IMR-90 (cell line): ENCODE measurements at regions not wholly inside any gene's neighbourhood (a gene's known extent, or its start where the extent isn't known, plus 50 kb on each side); places are given as distances from the start of the nearest gene placed in this dataset.

ENCODE experiments used
- ATAC-seq: fragments of 200-7000 bp; cut with Tn5 transposase; 2 replicates; pipeline ENCODE4 v1.9.1; 2020; ENCODE audit warnings: low read depth, mild to moderate bottlenecking, moderate library complexity
- BruUV-seq: library from RNA; stranded (reverse); fragments of 400-500 nt; replicated peaks from 2 replicates; lab custom pipeline; 2021; lab: Mats Ljungman, UMichigan
- CTCF ChIA-PET: fragments of 300-600 bp; formaldehyde crosslinking; extraction: SDS; loops from one replicate; lab custom pipeline; 2021; ENCODE audit warnings: antibody characterized with exemption; lab: Yijun Ruan, JAX
- POLR2A ChIA-PET: fragments of 300-600 bp; sonication (Branson Sonifier 250); formaldehyde crosslinking; loops from one replicate; lab custom pipeline; 2022; ENCODE audit warnings: antibody characterized with exemption; ENCODE audit not compliant: unreplicated experiment; lab: Charles Lee
- DNase-seq: peaks from one replicate; pipeline ENCODE4 v3.0.0; 2013
- H2AFZ ChIP-seq: replicated peaks from 2 replicates; pipeline ENCODE3; 2013; ENCODE audit warnings: low read length, mild to moderate bottlenecking; ENCODE audit not compliant: poor library complexity
- H2AK5ac ChIP-seq: 2 replicates; pipeline ENCODE4 v1.6.1; 2013; ENCODE audit warnings: low read depth, low read length, inconsistent platforms
- H2AK9ac ChIP-seq: replicated peaks from 2 replicates; pipeline ENCODE3; 2013; ENCODE audit warnings: mild to moderate bottlenecking, low read depth, low read length, moderate library complexity; ENCODE audit not compliant: poor library complexity
- H2BK120ac ChIP-seq: 2 replicates; pipeline ENCODE4 v1.6.1; 2013; ENCODE audit warnings: low read depth, low read length, inconsistent platforms
- H2BK15ac ChIP-seq: 3 replicates; pipeline ENCODE4 v1.6.1; 2013; ENCODE audit warnings: low read depth, low read length, inconsistent platforms
- H2BK20ac ChIP-seq: 2 replicates; pipeline ENCODE4 v1.6.1; 2013; ENCODE audit warnings: low read depth, mild to moderate bottlenecking, inconsistent platforms, low read length, moderate library complexity
- H2BK5ac ChIP-seq: 2 replicates; pipeline ENCODE4 v1.6.1; 2013; ENCODE audit warnings: mild to moderate bottlenecking, low read depth, low read length, inconsistent platforms; ENCODE audit not compliant: poor library complexity, severe bottlenecking
- H3K14ac ChIP-seq: replicated peaks from 2 replicates; pipeline ENCODE4 v1.6.1; 2013; ENCODE audit warnings: low read depth, low read length, inconsistent platforms
- H3K18ac ChIP-seq: 2 replicates; pipeline ENCODE4 v1.6.1; 2013; ENCODE audit warnings: low read depth, low read length, control low read depth
- H3K23ac ChIP-seq: 2 replicates; pipeline ENCODE4 v1.6.1; 2013; ENCODE audit warnings: low read depth, low read length, inconsistent platforms
- H3K27ac ChIP-seq: 2 replicates; pipeline ENCODE4 v1.5.1; 2013; ENCODE audit warnings: mild to moderate bottlenecking, control low read depth, low read length; ENCODE audit not compliant: insufficient read depth
- H3K27me3 ChIP-seq: 2 replicates; pipeline ENCODE4 v1.6.1; 2013; ENCODE audit warnings: low read length; ENCODE audit not compliant: control insufficient read depth, insufficient read depth
- H3K36me3 ChIP-seq: 2 replicates; pipeline ENCODE4 v1.6.1; 2013; ENCODE audit warnings: low read length, mixed read lengths; ENCODE audit not compliant: control insufficient read depth, insufficient read depth
- H3K4ac ChIP-seq: 2 replicates; pipeline ENCODE4 v1.6.1; 2013; ENCODE audit warnings: low read depth, low read length, inconsistent platforms
- H3K4me1 ChIP-seq: 2 replicates; pipeline ENCODE4 v1.6.1; 2013; ENCODE audit warnings: low read length, mixed read lengths; ENCODE audit not compliant: control insufficient read depth, insufficient read depth
- H3K4me2 ChIP-seq: 2 replicates; pipeline ENCODE4 v1.6.1; 2013; ENCODE audit warnings: low read depth, mild to moderate bottlenecking, control low read depth, low read length, moderate library complexity
- H3K4me3 ChIP-seq: 2 replicates; pipeline ENCODE4 v1.5.1; 2013; ENCODE audit warnings: low read depth, mild to moderate bottlenecking, control low read depth, low read length, moderate library complexity; ENCODE audit not compliant: insufficient read depth
- H3K56ac ChIP-seq: 2 replicates; pipeline ENCODE4 v1.6.1; 2013; ENCODE audit warnings: low read length, inconsistent platforms; ENCODE audit not compliant: insufficient read depth; ENCODE audit errors: extremely low read depth
- H3K79me1 ChIP-seq, 2 experiments: 2 replicates each; pipeline ENCODE4 v1.6.1; 2013; ENCODE audit warnings: low read length in 2 of 2, inconsistent platforms in 1 of 2, low read depth in 1 of 2
- H3K9ac ChIP-seq: 2 replicates; pipeline ENCODE4 v1.6.1; 2013; ENCODE audit warnings: low read depth, low read length, control low read depth
- H3K9me1 ChIP-seq: 2 replicates; pipeline ENCODE4 v1.6.1; 2013; ENCODE audit warnings: low read length, inconsistent platforms; ENCODE audit not compliant: insufficient read depth
- H3K9me3 ChIP-seq: 2 replicates; pipeline ENCODE4 v1.6.1; 2013; ENCODE audit warnings: low read length; ENCODE audit not compliant: control insufficient read depth, insufficient read depth
- H4K20me1 ChIP-seq: 2 replicates; pipeline ENCODE4 v1.6.1; 2013; ENCODE audit warnings: low read length, inconsistent platforms; ENCODE audit not compliant: insufficient read depth
- H4K5ac ChIP-seq: 2 replicates; pipeline ENCODE4 v1.6.1; 2013; ENCODE audit warnings: mild to moderate bottlenecking, low read depth, low read length, control low read depth
- H4K8ac ChIP-seq, 2 experiments: 2 replicates each; pipeline ENCODE4 v1.6.1; 2013; ENCODE audit warnings: low read depth in 2 of 2, low read length in 2 of 2, control low read depth in 1 of 2, inconsistent platforms in 1 of 2
- H4K91ac ChIP-seq: 2 replicates; pipeline ENCODE4 v1.6.1; 2013; ENCODE audit warnings: low read depth, low read length, inconsistent platforms; ENCODE audit not compliant: insufficient read depth
- CTCF ChIP-seq: conservative IDR thresholded peaks from 2 replicates; pipeline ENCODE4 v1.5.1; 2012; ENCODE audit warnings: mild to moderate bottlenecking, low read depth, low read length, improper control_type of control experiment
- ELK1 ChIP-seq: fragments of 150-350 bp; IDR thresholded peaks from 2 replicates; pipeline ENCODE4 v1.6.1; 2016; ENCODE audit warnings: low read depth, mild to moderate bottlenecking, low read length, moderate library complexity, borderline replicate concordance
- FOS ChIP-seq: fragments of 150-350 bp; IDR thresholded peaks from 2 replicates; pipeline ENCODE4 v1.6.1; 2016; ENCODE audit warnings: low read depth, low read length
- MAFK ChIP-seq: IDR thresholded peaks from 2 replicates; pipeline ENCODE4 v1.6.1; 2012; ENCODE audit warnings: low read depth, low read length, improper control_type of control experiment
- MAZ ChIP-seq: IDR thresholded peaks from 2 replicates; pipeline ENCODE4 v1.6.1; 2012; ENCODE audit warnings: low read depth, mild to moderate bottlenecking, low read length, improper control_type of control experiment, moderate library complexity, borderline replicate concordance
- MXI1 ChIP-seq: IDR thresholded peaks from 2 replicates; pipeline ENCODE4 v1.6.1; 2012; ENCODE audit warnings: low read depth, mild to moderate bottlenecking, low read length, moderate library complexity, borderline replicate concordance
- NFE2L2 ChIP-seq: fragments of 150-350 bp; IDR thresholded peaks from 2 replicates; pipeline ENCODE4 v1.6.1; 2016; ENCODE audit warnings: low read depth, mild to moderate bottlenecking, low read length
- RAD21 ChIP-seq: IDR thresholded peaks from 2 replicates; pipeline ENCODE4 v1.6.1; 2012; ENCODE audit warnings: low read length, improper control_type of control experiment
- RFX5 ChIP-seq: IDR thresholded peaks from 2 replicates; pipeline ENCODE4 v1.8.0; 2012; ENCODE audit warnings: low read depth, mild to moderate bottlenecking, low read length, moderate library complexity
- SMC3 ChIP-seq: fragments of 150-350 bp; IDR thresholded peaks from 2 replicates; pipeline ENCODE4 v1.6.1; 2016; ENCODE audit warnings: low read depth, mild to moderate bottlenecking, antibody characterized with exemption, low read length, moderate library complexity
- WGBS, 2 experiments: methylation state at CpG; one replicate each; pipeline versions ENCODE4 v1.1.5 to v1.1.7; 2013; ENCODE audit warnings: missing lambda C conversion rate in 2 of 2; ENCODE audit not compliant: insufficient read length in 1 of 2; ENCODE audit errors: extremely low coverage in 2 of 2; 5-methylcytosine and 5-hydroxymethylcytosine counted together
- dilution Hi-C: fragments of 300-500 bp; cut with HindIII; formaldehyde crosslinking; loops from one replicate; pipeline ENCODE4 v1.14.3; 2018; ENCODE audit warnings: low sequenced_read_pairs; ENCODE audit not compliant: unreplicated experiment
- in situ Hi-C: fragments of 300-500 bp; cut with MboI; formaldehyde crosslinking; loops from 3 replicates; pipeline ENCODE4 v1.14.3; 2019; ENCODE audit warnings: low sequenced_read_pairs, inconsistent platforms, mixed read lengths
- intact Hi-C: fragments of 100-400 bp; cut with micrococcal nuclease; formaldehyde crosslinking; loops from 2 replicates; pipeline ENCODE4 v1.10.0; 2022

GRCh38 chr5:164487939-164488338 is 982.5 kb downstream of the MAT2B start:
- TF ChIP-seq RFX5: no peak
- no peak for TF ChIP-seq MAFK
- no peak for TF ChIP-seq NFE2L2
- TF ChIP-seq ELK1: no peak
- TF ChIP-seq RAD21: no peak
- no peak for TF ChIP-seq MAZ
- TF ChIP-seq CTCF: no peak
- no peak for TF ChIP-seq SMC3
- TF ChIP-seq MXI1: no peak
- TF ChIP-seq FOS: no peak
- Histone ChIP-seq H3K27me3 (no peaks in the 10 kb centered on the region), H2BK20ac (no peak overlapping the region), H4K5ac (no peak overlapping the region), H2AK9ac (no peak overlapping the region), H3K14ac (no peak overlapping the region), H3K9ac (no peak overlapping the region), H3K9me3 (no peaks in the 10 kb centered on the region), H4K8ac (no peak overlapping the region), H2BK120ac (no peak overlapping the region), H3K4me3 (no peak overlapping the region), H3K18ac (no peak overlapping the region), H3K56ac (no peak overlapping the region), H3K79me1 (no peaks in the 10 kb centered on the region), H3K9me1 (no peaks in the 10 kb centered on the region), H3K27ac (no peak overlapping the region), H2BK15ac (no peak overlapping the region), H2BK5ac (no peak overlapping the region), H4K91ac (no peak overlapping the region), H2AFZ (no peak overlapping the region), H3K4me1 (no peaks in the 10 kb centered on the region), H4K20me1 (no peaks in the 10 kb centered on the region), H2AK5ac (no peak overlapping the region), H3K4me2 (no peak overlapping the region), H3K36me3 (no peaks in the 10 kb centered on the region), H3K23ac (no peak overlapping the region), H3K4ac (no peak overlapping the region)
- POLR2A ChIA-PET: no interaction called here
- in situ Hi-C loops: no loop called here
- dilution Hi-C loops: loop anchor here (25.0 kb wide), 1 partner anchor 476 kb away; no protein-coding TSS in a partner anchor
- no peak for ATAC-seq
- intact Hi-C loops: no loop called here
- DNase-seq: peak; percentile 20
- no CpG with 5 or more reads among the region's 2 CpGs for WGBS, 2 experiments
- CTCF ChIA-PET: no interaction called here
- BruUV-seq: no TSS peak
